Thyroid gland (tissue), 4 donors: ENCODE measurements at regions not wholly inside any gene's neighbourhood (a gene's known extent, or its start where the extent isn't known, plus 50 kb on each side); places are given as distances from the start of the nearest gene placed in this dataset.

Source experiments
- POLR2A ChIP-seq, 2 donors: fragments of 450-650 bp; IDR thresholded peaks; one replicate each; pipeline ENCODE4 v1.6.1; 2017; ENCODE audit warnings: antibody characterized with exemption in 2 of 2, mild to moderate bottlenecking in 2 of 2, moderate library complexity in 1 of 2
- TF ChIP-seq, protein P1 (sequence below), 6 experiments: fragments of 200-600 bp in 3 of 6; fragments of 450-650 bp in 3 of 6; sonication (generic) in 3 of 6; IDR thresholded peaks; one replicate each; pipeline ENCODE4 v1.5.1; 2016 to 2019; ENCODE audit warnings: antibody characterized with exemption in 6 of 6, mild to moderate bottlenecking in 2 of 6, inconsistent platforms in 1 of 6, moderate library complexity in 1 of 6

DNA sequence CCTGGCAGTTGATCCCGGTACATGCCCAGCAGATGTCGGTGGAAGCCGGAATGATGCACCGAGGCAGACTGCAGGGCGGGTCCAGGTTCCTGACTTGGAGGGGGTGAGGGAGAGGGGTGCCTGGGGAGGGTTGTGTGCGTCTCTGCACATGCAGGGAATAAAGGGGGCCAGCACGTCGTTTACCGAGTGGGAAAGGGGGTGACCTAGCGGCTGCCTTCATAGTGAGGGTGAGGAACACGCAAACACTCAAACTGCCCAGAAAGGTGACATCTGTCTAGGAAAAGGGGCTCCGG lies 801.7 kb downstream of the TBC1D22A start:
- no peak for TF ChIP-seq POLR2A (IDR thresholded peaks at IDR 0.05)
- TF ChIP-seq, protein P1, sequence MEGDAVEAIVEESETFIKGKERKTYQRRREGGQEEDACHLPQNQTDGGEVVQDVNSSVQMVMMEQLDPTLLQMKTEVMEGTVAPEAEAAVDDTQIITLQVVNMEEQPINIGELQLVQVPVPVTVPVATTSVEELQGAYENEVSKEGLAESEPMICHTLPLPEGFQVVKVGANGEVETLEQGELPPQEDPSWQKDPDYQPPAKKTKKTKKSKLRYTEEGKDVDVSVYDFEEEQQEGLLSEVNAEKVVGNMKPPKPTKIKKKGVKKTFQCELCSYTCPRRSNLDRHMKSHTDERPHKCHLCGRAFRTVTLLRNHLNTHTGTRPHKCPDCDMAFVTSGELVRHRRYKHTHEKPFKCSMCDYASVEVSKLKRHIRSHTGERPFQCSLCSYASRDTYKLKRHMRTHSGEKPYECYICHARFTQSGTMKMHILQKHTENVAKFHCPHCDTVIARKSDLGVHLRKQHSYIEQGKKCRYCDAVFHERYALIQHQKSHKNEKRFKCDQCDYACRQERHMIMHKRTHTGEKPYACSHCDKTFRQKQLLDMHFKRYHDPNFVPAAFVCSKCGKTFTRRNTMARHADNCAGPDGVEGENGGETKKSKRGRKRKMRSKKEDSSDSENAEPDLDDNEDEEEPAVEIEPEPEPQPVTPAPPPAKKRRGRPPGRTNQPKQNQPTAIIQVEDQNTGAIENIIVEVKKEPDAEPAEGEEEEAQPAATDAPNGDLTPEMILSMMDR (IDR thresholded peaks at IDR 0.05), result no peak
